H1 (cell line): ENCODE measurements at regions not wholly inside any gene's neighbourhood (a gene's known extent, or its start where the extent isn't known, plus 50 kb on each side); places are given as distances from the start of the nearest gene placed in this dataset.

Experiments used
- CTCF ChIA-PET: fragments of 300-600 bp; sonication (Branson Sonifier 250); formaldehyde crosslinking; loops from one replicate; lab custom pipeline; 2021; ENCODE audit not compliant: partially characterized antibody; lab: Charles Lee
- POLR2A ChIA-PET: fragments of 300-600 bp; sonication (Branson Sonifier 250); formaldehyde crosslinking; loops from one replicate; lab custom pipeline; 2021; ENCODE audit warnings: inconsistent platforms; ENCODE audit not compliant: partially characterized antibody; lab: Charles Lee
- DNase-seq, 2 experiments: peaks; one replicate each; pipeline versions ENCODE4 v3.0.0 to v3.0.0-alpha.2; 2010 to 2022; ENCODE audit warnings: low spot score in 2 of 2, low read depth in 1 of 2, mixed read lengths in 1 of 2
- FAIRE-seq: peaks from 2 replicates; lab custom pipeline; 2011; peaks lifted over from hg19 to GRCh38; lab: Jason Lieb, UNC
- H2AFZ ChIP-seq: 2 replicates; pipeline ENCODE4 v1.8.1; 2012; ENCODE audit warnings: low read length, inconsistent platforms
- H2AK5ac ChIP-seq: 2 replicates; pipeline ENCODE4 v1.6.1; 2013; ENCODE audit warnings: low read depth, low read length
- H2BK120ac ChIP-seq: replicated peaks from 2 replicates; pipeline ENCODE3; 2013; ENCODE audit warnings: low read depth, low read length, inconsistent platforms
- H2BK12ac ChIP-seq: 2 replicates; pipeline ENCODE4 v1.6.1; 2013; ENCODE audit warnings: low read depth, low read length
- H2BK15ac ChIP-seq: 2 replicates; pipeline ENCODE4 v1.6.1; 2013; ENCODE audit warnings: low read length
- H2BK20ac ChIP-seq: 2 replicates; pipeline ENCODE4 v1.6.1; 2013; ENCODE audit warnings: low read length
- H2BK5ac ChIP-seq: 2 replicates; pipeline ENCODE4 v1.6.1; 2013; ENCODE audit warnings: low read depth, low read length
- H3K14ac ChIP-seq: 2 replicates; pipeline ENCODE4 v1.6.1; 2013; ENCODE audit warnings: inconsistent platforms; ENCODE audit not compliant: insufficient read length
- H3K18ac ChIP-seq: 2 replicates; pipeline ENCODE4 v1.6.1; 2013; ENCODE audit warnings: low read length; ENCODE audit errors: extremely low read depth
- H3K23ac ChIP-seq: 2 replicates; pipeline ENCODE4 v1.6.1; 2013; ENCODE audit warnings: inconsistent platforms; ENCODE audit not compliant: insufficient read length
- H3K23me2 ChIP-seq: 2 replicates; pipeline ENCODE4 v1.6.1; 2013; ENCODE audit warnings: low read depth, low read length
- H3K27ac ChIP-seq: 2 replicates; pipeline ENCODE4 v1.6.1; 2011; ENCODE audit warnings: low read depth, low read length, inconsistent platforms
- H3K27me3 ChIP-seq, 4 experiments: replicated peaks in 1 of 4; 1 replicate in 1 of 4; 2 replicates in 3 of 4; pipeline versions ENCODE4 v1.6.1 to v1.8.1; 2011 to 2013; ENCODE audit warnings: low read length in 3 of 4, mild to moderate bottlenecking in 3 of 4, inconsistent platforms in 2 of 4, mixed read lengths in 2 of 4, moderate library complexity in 1 of 4; ENCODE audit not compliant: control insufficient read depth in 3 of 4, insufficient read depth in 3 of 4; ENCODE audit errors: extremely low read depth in 1 of 4
- H3K36me3 ChIP-seq, 4 experiments: 2 replicates each; pipeline versions ENCODE4 v1.6.1 to v1.8.1; 2011 to 2013; ENCODE audit warnings: mild to moderate bottlenecking in 4 of 4, low read length in 3 of 4, moderate library complexity in 2 of 4, control low read depth in 1 of 4, inconsistent platforms in 1 of 4; ENCODE audit not compliant: insufficient read depth in 4 of 4, control insufficient read depth in 2 of 4
- H3K4ac ChIP-seq: replicated peaks from 2 replicates; pipeline ENCODE3; 2013; ENCODE audit warnings: low read length, low read depth, mixed read lengths, inconsistent platforms; ENCODE audit not compliant: insufficient read length
- H3K4me1 ChIP-seq, 4 experiments: replicated peaks in 1 of 4; 1 replicate in 1 of 4; 2 replicates in 3 of 4; pipeline versions ENCODE4 v1.6.1 to v1.8.1; 2011 to 2013; ENCODE audit warnings: low read length in 3 of 4, inconsistent platforms in 2 of 4, mixed read lengths in 1 of 4; ENCODE audit not compliant: insufficient read depth in 4 of 4, control insufficient read depth in 3 of 4
- H3K4me2 ChIP-seq, 2 experiments: 2 replicates each; pipeline versions ENCODE4 v1.6.1 to v1.8.1; 2011 to 2013; ENCODE audit warnings: low read depth in 2 of 2, low read length in 2 of 2, control low read depth in 1 of 2, inconsistent platforms in 1 of 2, mild to moderate bottlenecking in 1 of 2; ENCODE audit not compliant: insufficient read depth in 1 of 2
- H3K4me3 ChIP-seq, 4 experiments: fragments of 200-600, 300-600 bp in 1 of 4; sonication (generic), shearing (Covaris generic), sonication (Bioruptor Twin) in 1 of 4; 2 replicates each; pipeline versions ENCODE4 v1.5.1 to v1.8.1; 2011 to 2016; ENCODE audit warnings: low read length in 4 of 4, low read depth in 3 of 4, control low read depth in 2 of 4, inconsistent platforms in 2 of 4, mild to moderate bottlenecking in 2 of 4, mixed read lengths in 1 of 4, moderate library complexity in 1 of 4; ENCODE audit not compliant: insufficient read depth in 2 of 4; ENCODE audit errors: extremely low read depth in 1 of 4
- H3K56ac ChIP-seq: replicated peaks from 2 replicates; pipeline ENCODE3; 2013; ENCODE audit warnings: low read depth, mild to moderate bottlenecking, mixed read lengths, low read length, inconsistent platforms; ENCODE audit not compliant: insufficient read length
- H3K79me1 ChIP-seq: 2 replicates; pipeline ENCODE4 v1.6.1; 2013; ENCODE audit warnings: low read depth, low read length, control low read depth
- H3K79me2 ChIP-seq, 2 experiments: 2 replicates each; pipeline versions ENCODE4 v1.6.1 to v1.8.1; 2012 to 2013; ENCODE audit warnings: low read length in 2 of 2, mild to moderate bottlenecking in 2 of 2, inconsistent platforms in 1 of 2; ENCODE audit not compliant: insufficient read depth in 2 of 2, control insufficient read depth in 1 of 2
- H3K9ac ChIP-seq, 4 experiments: replicated peaks in 1 of 4; 1 replicate in 1 of 4; 2 replicates in 3 of 4; pipeline versions ENCODE4 v1.6.1 to v1.8.1; 2011 to 2013; ENCODE audit warnings: low read depth in 3 of 4, low read length in 3 of 4, control low read depth in 2 of 4, mild to moderate bottlenecking in 2 of 4, moderate library complexity in 2 of 4, inconsistent platforms in 1 of 4; ENCODE audit errors: extremely low read depth in 1 of 4
- H3K9me3 ChIP-seq, 2 experiments: 2 replicates each; pipeline versions ENCODE4 v1.6.1 to v1.8.1; 2012 to 2013; ENCODE audit warnings: mild to moderate bottlenecking in 2 of 2, moderate library complexity in 2 of 2, control low read depth in 1 of 2, inconsistent platforms in 1 of 2, low read depth in 1 of 2, low read length in 1 of 2, mixed read lengths in 1 of 2; ENCODE audit not compliant: insufficient read depth in 2 of 2
- H4K20me1 ChIP-seq, 2 experiments: replicated peaks in 1 of 2; 2 replicates each; pipeline versions ENCODE3 to v1.8.1; 2011 to 2013; ENCODE audit warnings: inconsistent platforms in 2 of 2, low read length in 2 of 2, mild to moderate bottlenecking in 1 of 2; ENCODE audit not compliant: insufficient read depth in 2 of 2, control insufficient read depth in 1 of 2
- H4K5ac ChIP-seq: 2 replicates; pipeline ENCODE4 v1.6.1; 2013; ENCODE audit warnings: low read length, low read depth, mixed read lengths, inconsistent platforms; ENCODE audit not compliant: insufficient read length
- H4K8ac ChIP-seq: 2 replicates; pipeline ENCODE4 v1.8.0; 2013; ENCODE audit warnings: mild to moderate bottlenecking, moderate library complexity, low read length, inconsistent platforms; ENCODE audit not compliant: insufficient read depth; ENCODE audit errors: extremely low read depth
- H4K91ac ChIP-seq: replicated peaks from 2 replicates; pipeline ENCODE3; 2013; ENCODE audit warnings: low read length, mixed read lengths, inconsistent platforms; ENCODE audit not compliant: insufficient read length
- RBBP5 ChIP-seq: IDR thresholded peaks from 2 replicates; pipeline ENCODE4 v1.7.1; 2012; ENCODE audit warnings: low read depth, mild to moderate bottlenecking, inconsistent platforms, low read length, moderate library complexity, borderline replicate concordance
- WGBS, 2 experiments: shearing (Covaris generic) in 1 of 2; methylation state at CpG; one replicate each; pipeline versions ENCODE4 v1.1.6 to v1.1.7; 2013 to 2015; ENCODE audit warnings: low lambda C conversion rate in 2 of 2, mixed read lengths in 2 of 2, inconsistent platforms in 1 of 2, low coverage in 1 of 2, missing lambda C conversion rate in 1 of 2; ENCODE audit not compliant: insufficient replicate concordance in 2 of 2, insufficient coverage in 1 of 2, insufficient read length in 1 of 2; ENCODE audit errors: extremely low coverage in 1 of 2, missing lambda C conversion rate in 1 of 2; 5-methylcytosine and 5-hydroxymethylcytosine counted together

- Histone ChIP-seq H3K4me2 (no peak overlapping the region; a peak in 1 of 4 replicates), H3K14ac (no peak overlapping the region), H2BK5ac (no peak overlapping the region), H2BK20ac (no peak overlapping the region), H3K4ac (no peak overlapping the region), H3K79me1 (no peaks in the 10 kb centered on the region), H2AK5ac (no peak overlapping the region), H3K36me3 (no peaks in the 10 kb centered on the region), H3K23ac (no peak overlapping the region), H3K23me2 (peaks cover 7% of the 10 kb centered on the region; the same call in 1 of the 2 replicates), H2BK15ac (no peak overlapping the region), H2AFZ (no peak overlapping the region), H2BK120ac (no peak overlapping the region), H4K20me1 (peaks cover 0 to 3% of the 10 kb centered on the region in 2 experiments), H4K8ac (no peak overlapping the region), H3K27me3 (no peaks in the 10 kb centered on the region), H4K91ac (no peak overlapping the region), H3K9ac (no peak overlapping the region), H4K5ac (no peak overlapping the region), H3K56ac (no peak overlapping the region), H3K4me3 (no peak overlapping the region), H3K79me2 (no peaks in the 10 kb centered on the region), H2BK12ac (no peak overlapping the region), H3K18ac (no peak overlapping the region), H3K27ac (no peak overlapping the region), H3K9me3 (no peaks in the 10 kb centered on the region), H3K4me1 (peaks cover 3 to 16% (median 10%) of the 10 kb centered on the region in 4 experiments; a peak in 6 of 7 replicates)
- CTCF ChIA-PET = no interaction called here
- POLR2A ChIA-PET = no interaction called here
- no peak for DNase-seq
- FAIRE-seq = no peak
- 70% methylated on average over 4 of the region's 5 CpGs; no CpG with 5 or more reads in 1 of the 2 experiments for WGBS, 2 experiments
- no peak for TF ChIP-seq RBBP5
Measured at GRCh38 chr16:9155871-9156270, 64.4 kb downstream of the HAPSTR1 start.
